Activated CD8-positive, alpha-beta memory T cell treated with anti-CD3 and anti-CD28 coated beads, Interleukin-2, amount 50 U/mL, for 4 hours (primary cell): ENCODE measurements at regions not wholly inside any gene's neighbourhood (a gene's known extent, or its start where the extent isn't known, plus 50 kb on each side); places are given as distances from the start of the nearest gene placed in this dataset.
"Not testable (repeated sequence)": the region's sequence is repeated elsewhere in the genome, so short reads cannot be mapped to it uniquely, and the experiment has no call there.

Source experiments
- DNase-seq: peaks from one replicate; pipeline ENCODE4 v3.0.0-alpha.2; 2020

DNA sequence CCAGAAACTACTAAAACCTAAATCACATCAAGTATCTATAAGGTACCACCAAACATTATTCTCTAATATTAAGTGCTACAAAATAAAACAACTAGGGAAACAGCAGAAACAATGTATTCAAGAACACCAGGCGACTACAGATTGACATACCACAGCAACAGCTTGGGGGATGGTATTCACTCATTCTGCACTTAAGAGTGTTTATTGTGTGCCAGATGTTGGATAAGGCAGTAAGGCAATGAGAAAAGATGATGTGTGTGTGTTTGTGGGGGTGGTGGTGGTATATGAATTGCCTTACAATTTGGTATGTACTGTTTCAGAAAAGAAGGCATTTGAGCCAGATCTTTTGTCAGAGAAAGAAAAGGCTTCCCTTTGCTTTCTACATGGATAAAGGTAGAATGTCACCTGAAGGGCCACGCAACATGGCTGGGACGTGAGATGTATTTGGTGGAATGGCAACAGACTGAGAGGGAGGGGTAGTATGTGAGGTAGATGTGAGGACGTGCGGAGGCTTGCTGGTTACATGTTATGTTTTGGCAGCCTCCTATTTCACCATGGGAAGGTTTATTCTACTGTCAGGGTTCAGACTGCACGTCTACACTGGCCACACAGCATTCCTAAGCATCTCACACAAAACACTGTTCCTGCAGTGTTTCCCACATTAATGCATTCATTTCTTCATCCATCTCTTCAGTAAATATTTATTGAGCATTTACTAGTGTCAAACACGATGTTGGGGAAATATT lies 300.7 kb downstream of the KLF12 start:
- no peak for DNase-seq

DNA sequence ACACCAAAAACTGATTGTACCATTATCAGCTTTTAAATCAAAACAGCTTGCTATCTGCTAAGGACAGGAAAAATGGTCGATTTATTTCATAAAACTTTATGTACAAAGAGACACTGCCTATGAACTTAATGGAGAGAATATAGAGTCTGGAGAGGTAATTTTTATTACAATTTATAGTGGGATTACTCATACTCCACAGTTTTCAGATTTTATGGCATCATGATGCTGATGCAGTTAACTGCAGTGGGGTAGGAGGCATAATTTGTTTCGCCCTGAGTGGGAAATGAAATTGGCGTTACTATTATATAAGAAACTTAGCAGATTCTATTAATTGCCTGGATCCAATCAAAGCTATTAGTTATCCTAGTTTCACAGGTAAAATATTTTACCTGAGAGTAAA lies 301.4 kb downstream of the KLF12 start:
- DNase-seq = no peak

DNA sequence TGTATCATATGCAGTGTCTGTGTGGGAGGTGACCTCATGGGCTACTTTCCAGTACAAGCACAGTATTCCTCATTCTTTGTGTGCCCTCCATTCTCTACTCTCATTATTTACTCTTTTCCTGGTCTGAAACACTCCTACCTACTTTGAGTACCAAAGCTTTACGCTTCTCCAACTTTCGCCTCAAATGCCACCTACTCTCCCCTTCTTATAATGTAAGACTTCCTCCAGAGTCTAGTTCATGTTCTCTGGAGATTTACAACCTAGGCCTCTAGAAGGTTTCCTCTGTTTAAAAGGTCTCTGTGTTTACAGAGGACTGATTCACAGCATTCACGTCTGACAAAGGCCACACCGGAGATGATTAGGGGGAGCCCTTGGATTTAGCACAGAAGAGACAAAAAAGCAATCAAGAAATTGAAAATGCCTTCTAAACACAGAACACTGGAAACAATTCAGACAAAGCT lies 302.0 kb downstream of the KLF12 start:
- DNase-seq = no peak

DNA sequence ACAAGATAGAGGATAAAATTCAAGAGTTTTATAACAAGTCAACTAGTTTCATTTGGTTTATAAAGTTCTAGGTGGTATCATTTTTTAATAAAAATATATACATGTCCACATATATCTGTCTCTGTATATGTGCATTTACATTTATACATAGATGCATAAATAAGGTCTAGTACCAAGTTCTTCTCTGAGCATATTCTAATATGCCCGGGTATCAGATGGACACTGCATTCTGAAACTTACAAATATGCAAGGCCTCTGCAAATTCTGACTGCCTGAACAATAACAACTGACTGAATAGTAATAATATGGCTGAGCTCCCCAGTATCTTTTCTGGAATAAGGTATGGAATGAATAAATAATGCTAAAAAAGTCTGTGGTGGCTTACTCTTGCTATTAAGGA lies 304.8 kb downstream of the KLF12 start:
- DNase-seq = no peak

DNA sequence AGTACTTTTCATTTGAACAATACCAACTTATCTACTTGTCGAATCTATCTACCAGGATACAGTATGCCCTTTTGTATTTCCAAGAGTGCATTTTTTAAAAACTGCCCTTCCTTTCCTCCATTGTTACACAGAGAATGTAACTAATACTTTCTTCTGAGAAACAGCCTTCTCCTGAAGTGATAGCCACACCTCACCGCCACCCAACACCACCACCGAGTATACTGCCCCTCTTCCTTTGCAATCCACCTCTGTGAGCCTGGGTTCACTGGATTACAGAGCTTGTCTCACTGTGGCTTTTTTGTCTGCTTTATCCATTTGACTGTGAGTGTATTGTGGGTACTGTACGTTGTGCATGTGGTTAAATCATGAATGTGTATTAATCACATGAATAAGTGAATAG lies 305.4 kb downstream of the KLF12 start:
- no peak for DNase-seq

DNA sequence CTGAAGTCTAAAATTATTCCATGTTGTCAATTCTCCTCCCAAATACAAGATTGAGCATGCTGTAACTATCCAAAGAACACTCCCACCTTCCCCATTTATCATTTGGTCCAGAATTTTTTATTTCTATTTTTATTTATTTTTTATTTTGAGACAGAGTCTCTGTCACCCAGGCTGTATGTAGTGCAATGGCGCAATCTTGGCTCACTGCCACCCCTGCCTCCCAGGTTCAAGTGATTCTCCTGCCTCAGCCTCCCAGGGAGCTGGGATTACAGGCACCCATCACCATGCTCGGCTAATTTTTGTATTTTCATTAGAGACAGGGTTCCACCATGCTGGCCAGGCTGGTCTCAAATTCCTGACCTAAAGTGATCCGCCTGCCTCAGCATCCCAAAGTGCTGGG lies 306.8 kb downstream of the KLF12 start:
- DNase-seq = no peak

DNA sequence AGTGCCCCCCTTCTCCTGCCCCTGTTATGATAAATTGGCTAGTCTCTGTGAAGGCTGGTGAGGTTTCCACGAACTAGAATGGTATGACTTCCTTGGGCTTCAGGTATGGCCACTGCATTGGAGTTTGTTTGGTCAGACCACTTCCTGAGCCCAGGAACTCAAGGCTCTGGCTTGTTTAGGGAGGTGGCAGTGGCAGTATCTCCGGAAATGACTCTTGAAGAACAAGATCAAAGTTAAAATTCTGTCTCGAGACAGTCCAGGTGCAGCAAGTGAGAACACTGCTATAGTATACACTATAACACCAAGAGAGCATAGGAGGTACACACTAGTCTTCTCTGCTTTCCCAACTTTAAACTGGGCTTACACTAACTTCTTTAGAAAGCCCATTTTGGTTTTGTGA lies 309.1 kb downstream of the KLF12 start:
- DNase-seq = no peak

DNA sequence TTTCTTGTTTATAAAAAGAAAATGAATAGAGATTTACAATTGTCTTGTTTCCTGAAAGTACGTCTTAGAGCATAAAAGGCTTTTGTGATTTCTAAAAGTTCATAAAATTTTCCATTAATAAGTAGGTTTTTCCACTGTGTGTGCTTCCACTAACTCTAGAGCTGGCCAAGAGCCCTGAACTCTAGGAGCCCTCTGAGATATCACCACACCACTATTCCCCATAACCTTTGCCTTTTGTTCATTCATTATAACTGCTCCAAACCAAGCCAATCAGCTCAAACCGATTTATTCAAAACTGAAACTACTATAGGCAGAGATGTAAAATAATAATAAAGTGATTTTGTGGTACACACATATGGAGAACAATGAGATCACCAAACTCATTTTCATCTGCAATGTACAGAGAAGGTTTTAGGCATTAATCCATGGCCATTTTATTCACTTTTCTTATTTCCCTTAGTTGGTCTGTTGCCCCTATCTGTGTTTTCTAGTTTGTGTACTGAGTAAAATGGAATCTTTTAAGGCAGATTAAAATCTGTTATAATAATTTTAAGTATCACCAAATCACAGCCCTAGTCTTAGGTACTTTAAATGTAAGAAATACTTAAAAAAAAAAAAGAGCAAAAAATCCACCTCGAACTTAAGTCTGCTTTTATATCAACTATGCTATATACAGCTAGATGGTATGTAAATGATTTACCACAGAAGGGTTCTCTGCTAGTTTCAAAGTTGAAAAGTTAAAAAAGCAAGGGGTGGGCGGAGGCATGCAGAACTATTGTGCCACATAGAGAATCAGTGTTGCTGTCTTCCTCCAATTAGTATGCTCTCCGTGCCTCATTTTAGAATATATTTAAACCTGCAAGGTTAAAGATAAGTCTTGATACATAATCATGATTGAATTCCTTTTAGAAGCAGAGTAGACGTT lies 311.3 kb downstream of the KLF12 start:
- DNase-seq = no peak

DNA sequence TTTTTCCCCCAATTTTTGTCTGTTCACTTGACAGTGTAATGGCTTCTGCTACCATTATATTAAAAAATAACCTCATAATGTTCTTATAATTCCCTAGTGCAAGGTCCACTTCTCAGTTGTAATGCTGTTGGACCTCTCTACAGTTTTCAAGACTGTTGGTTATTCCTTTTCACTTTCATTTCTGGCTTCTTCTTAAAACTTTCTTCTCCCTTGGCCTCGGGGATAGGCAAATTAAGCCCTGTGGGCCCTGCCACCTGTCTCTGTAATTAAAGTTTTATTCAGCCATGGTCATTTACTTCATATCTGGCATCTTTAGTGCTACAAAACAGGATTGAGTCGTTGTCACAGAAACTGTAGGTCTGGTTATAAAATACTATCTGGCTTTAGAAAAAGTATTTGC lies 313.5 kb downstream of the KLF12 start:
- no peak for DNase-seq

DNA sequence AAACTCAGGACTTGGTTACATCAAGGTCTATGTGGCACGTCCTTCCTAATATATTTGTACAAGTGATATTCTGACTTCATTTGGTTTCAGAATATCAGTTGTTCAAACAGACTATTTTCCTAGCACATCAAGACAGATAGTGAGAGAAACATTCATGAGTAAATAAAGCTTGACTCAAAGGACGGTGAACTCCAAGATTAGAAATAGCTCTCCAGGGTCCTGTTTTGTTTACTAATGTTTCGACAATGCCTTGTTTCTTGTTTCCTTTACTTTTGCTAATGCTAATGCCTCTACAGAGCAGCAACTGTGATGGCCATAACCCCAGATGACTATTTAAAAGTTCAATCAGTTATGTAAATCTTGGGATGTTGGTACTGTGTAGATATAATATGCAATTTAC lies 313.9 kb downstream of the KLF12 start:
- no peak for DNase-seq

DNA sequence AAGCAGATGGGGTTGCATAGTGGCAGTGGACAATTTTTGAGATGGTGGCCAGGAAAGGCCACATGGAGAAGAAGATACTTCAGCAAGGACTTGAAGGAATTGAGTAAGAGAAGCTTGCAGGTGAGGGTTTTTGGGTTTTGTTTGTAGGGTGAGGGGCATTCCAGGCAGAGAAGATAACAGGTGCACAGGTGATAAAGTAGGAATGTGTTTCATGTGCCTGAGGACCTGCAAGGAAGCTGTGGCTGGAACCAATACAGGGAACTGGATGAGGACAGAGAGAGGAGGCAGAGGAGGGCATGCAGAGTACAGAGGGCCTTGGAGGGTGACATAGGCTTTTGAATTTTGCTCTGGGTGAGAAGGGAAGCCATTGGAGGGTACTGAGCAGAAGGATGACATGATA lies 314.5 kb downstream of the KLF12 start:
- DNase-seq = no peak

DNA sequence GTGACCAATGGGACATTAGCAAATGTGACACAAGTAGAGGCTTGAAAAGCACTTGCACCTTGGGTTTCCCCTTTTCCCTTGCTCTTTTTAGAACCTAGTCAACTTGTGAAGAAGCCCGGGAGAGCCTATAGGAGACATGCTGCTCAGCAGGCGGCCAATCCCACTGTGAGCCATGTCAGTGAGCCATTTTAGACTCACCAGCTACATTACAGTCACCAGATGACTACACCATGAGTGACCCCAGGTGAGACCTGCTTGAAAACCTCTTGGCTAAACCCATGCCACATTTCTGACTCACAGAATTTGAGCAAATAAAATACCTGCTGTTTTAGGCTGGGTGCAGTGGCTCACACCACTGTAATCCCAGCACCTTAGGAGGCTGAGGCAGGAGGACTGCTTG lies 317.5 kb downstream of the KLF12 start:
- no peak for DNase-seq

DNA sequence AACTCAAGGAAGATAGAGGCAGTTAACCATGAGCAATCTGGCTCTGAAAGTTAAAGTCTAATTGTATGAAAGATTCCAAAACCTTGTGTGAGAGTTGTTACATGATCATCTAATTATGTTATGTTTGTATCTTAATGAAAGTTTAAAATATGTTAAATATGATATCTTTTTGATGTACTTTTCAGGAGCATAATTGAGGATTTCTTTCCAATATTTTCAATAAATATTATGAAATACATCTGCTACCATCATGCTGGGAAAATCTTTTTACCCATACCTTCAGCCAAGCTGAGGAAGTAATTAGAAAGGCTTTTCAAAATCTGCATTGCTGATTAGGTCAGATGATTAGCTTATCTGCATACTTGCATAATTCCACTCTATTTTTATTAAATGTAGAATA lies 318.4 kb downstream of the KLF12 start:
- DNase-seq = no peak

DNA sequence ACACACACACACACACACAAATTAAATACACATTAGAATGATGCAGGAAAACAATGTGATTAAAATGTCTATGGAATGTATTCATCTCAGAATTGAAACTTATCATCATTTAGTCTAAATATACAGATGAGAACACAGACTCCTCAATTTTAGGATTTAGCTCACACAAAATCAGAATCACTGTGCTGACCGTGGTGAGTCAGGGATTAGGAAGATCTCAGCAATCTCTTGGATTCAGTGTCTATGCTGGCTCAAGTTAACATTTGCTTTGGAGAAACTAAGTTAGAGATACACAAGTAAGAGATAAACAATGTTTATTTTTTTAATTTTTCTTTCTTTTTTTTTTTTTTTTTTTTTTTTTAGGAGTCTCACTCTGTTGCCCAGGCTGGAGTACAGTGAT lies 323.6 kb downstream of the KLF12 start:
- DNase-seq = no peak

DNA sequence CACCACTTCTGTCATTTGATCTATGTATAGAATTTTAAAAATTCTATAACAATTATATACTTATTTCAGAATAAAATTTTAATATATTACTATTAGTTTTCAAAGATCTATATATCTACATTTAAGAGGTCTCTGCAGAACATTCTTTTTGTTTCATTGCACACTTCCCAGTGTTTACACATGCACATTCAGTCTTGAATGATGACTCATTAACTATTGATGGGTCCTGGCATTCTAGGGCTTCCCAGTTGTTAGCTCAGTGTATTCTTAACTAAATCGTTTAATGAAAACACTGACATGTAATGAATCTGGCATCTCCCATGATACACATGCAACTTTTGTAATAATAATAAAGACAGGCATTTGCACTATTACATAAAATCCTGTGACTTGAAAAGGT lies 324.6 kb downstream of the KLF12 start:
- no peak for DNase-seq

DNA sequence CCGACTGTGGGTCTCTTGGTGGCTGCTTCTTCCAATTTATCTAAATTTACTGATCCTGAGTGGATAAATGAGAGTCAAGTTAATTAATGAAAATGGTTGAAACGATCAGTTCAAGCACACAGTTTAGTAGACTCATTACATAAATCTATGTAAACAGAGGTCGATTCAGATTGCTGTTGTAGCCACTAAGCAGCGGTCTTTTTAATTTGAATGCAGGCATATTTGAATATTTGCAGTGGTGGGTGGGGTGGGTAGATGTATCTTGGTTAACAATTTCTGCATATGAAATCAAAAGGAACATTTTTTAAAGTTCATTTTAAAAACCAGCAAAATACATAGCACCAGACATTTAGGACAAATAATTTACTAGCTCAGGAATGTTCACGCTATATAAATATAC lies 325.9 kb downstream of the KLF12 start:
- no peak for DNase-seq

DNA sequence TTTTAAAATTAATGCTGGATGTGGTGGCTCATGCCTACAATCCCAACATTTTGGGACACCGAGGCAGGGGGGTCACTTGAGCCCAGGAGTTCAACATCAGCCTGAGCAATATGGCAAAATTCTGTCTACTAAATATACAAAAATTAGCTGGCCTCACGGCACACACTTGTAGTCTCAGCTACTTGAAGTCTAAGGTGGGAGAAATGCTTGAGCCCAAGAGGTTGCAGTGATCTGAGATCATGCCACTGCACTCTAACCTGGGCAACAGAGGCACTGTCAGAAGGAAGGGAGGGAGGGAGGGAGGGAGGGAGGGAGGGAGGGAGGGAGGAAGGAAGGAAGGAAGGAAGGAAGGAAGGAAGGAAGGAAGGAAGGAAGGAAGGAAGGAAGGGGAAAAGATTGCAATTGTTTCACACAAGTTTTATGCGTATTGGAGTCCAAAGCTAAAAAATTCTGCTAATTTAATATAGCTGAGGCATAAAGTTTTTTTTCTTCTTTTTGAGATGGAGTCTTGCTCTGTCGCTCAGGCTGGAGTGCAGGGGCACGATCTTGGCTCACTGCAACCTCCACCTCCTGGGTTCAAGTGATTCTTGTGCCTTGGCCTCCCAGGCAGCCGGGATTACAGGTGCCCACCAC lies 328.8 kb downstream of the KLF12 start:
- not testable (repeated sequence) for DNase-seq

DNA sequence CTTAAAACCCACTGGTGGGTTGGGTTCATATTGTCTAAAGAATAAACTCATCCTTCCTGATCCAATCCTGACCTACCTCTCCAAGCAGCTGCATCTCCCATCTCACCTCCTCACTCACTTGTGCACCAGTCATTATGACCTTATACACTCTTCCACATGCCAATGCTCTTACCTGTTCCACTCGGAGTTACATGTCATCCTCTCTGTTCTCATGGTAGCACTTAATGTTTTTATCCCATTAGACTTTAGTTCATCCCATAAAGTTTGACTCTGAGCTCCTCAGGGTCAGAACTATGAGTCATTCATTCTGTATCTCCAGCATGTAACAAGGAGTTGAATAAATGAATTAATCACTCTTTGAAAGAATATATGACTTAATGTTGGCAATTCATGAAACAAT lies 330.2 kb downstream of the KLF12 start:
- no peak for DNase-seq

DNA sequence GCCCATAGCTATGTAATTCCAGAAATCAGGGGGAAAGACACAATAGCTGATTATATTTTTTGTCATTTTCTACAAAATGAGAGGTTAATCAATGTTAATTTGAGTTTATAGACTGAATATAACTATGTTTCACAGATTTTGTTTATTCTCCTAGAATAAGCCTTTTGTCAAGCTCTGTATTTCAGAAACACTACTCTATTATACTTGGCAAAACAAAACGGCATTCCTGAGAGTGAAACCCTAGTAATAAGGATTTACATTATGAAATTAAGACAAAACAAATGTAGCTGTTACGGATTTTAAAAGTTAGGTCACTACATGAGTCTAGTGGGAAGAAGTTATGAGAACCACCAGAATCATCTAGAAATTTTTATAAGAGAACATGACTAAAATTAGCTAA lies 334.2 kb downstream of the KLF12 start:
- DNase-seq = no peak

DNA sequence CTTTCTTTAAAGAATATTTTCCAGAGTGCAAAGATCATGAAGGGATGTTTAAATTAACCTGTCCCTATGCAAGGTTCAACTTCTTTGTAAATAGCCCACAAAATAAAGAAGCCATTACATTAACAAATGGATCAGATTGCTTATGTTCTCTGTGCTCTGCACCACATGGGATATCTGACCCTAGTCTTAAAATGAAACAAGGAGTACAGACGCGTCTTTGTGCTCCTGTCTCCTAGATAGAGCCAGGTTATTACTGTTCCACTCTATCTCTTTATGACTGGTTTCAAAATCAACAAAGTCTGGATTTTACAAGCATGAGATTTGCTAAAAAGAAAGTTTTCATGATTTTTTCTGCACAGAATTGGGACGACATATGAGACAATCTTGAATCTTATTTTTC lies 339.4 kb downstream of the KLF12 start:
- no peak for DNase-seq

DNA sequence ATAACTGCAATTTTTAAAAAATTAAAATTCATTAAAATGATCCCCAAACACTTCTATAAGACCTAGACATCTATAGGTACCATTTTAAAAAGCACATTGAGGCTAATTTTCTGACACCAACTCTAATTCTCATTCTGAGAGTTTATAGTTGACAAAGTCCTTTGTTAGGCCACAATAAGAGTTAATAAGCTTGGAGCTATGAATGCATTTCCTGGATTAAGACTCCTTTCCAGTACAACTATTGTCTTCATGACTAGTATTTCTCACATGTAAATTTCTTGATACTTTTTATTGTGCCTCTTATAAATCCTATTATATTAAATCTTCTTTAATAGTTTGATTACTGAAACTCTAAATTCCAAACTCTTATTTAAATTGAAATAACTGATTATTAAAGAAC lies 340.8 kb downstream of the KLF12 start:
- no peak for DNase-seq

DNA sequence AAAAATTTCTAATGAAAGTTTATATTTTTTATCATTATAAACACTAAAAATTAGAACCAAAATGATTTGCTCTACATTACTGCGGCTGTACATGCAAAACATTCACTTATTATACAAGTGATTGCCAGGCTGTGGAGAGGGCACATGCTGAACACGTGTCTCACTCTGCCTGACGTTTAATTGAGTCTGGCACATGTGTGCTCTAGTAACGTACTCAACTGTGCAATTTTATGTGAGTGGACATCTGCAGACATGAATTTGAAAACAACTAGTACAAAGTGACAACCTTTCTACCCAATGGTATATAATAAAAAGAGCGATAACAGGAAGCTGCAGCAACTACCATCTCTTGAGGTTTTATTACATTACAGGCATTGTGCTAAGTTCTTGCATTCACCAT lies 341.4 kb downstream of the KLF12 start:
- DNase-seq = no peak
